Left ventricle myocardium inferior (tissue), 1 donor: ENCODE measurements at regions not wholly inside any gene's neighbourhood (a gene's known extent, or its start where the extent isn't known, plus 50 kb on each side); places are given as distances from the start of the nearest gene placed in this dataset.

Experiments used
- DNase-seq: peaks from one replicate; pipeline ENCODE4 v3.0.0-alpha.2; 2020
- H3K27ac ChIP-seq: fragments of 200-600 bp; replicated peaks from 2 replicates; pipeline ENCODE4 v1.8.0; 2021
- H3K27me3 ChIP-seq: fragments of 200-600 bp; 2 replicates; pipeline ENCODE4 v1.8.0; 2021; ENCODE audit warnings: low read depth
- H3K36me3 ChIP-seq: fragments of 200-600 bp; 2 replicates; pipeline ENCODE4 v1.8.0; 2021
- H3K4me1 ChIP-seq: fragments of 200-600 bp; 2 replicates; pipeline ENCODE4 v1.8.0; 2021
- H3K4me3 ChIP-seq: fragments of 200-600 bp; 2 replicates; pipeline ENCODE4 v1.8.0; 2021; ENCODE audit warnings: mild to moderate bottlenecking, moderate library complexity
- H3K9me3 ChIP-seq: fragments of 200-600 bp; replicated peaks from 2 replicates; pipeline ENCODE4 v1.8.0; 2021
- CTCF ChIP-seq: fragments of 200-600 bp; IDR thresholded peaks from 2 replicates; pipeline ENCODE4 v1.8.0; 2021; ENCODE audit warnings: antibody characterized with exemption, mild to moderate bottlenecking, borderline replicate concordance
- intact Hi-C: fragments of 100-400 bp; cut with micrococcal nuclease; formaldehyde crosslinking; loops from one replicate; pipeline ENCODE4 v1.11.0; 2022
- donor health status: DM: no; HTN: yes; CAD: no; lungs with severe emphysema.

GRCh38 chr1:168792142-168792541 lies 63.1 kb upstream of the DPT start:
- no peaks in the 10 kb centered on the region for H3K27me3 ChIP-seq
- H3K4me3 ChIP-seq, result no peak overlapping the region
- H3K27ac ChIP-seq, result no peak overlapping the region
- H3K9me3 ChIP-seq, result no peaks in the 10 kb centered on the region
- no peak for TF ChIP-seq CTCF
- H3K36me3 ChIP-seq, result no peaks in the 10 kb centered on the region
- intact Hi-C loops, result no loop called here
- no peak for DNase-seq
- no peaks in the 10 kb centered on the region for H3K4me1 ChIP-seq

GRCh38 chr1:168792592-168793125 lies 63.7 kb upstream of the DPT start:
- no peak overlapping the region for H3K27ac ChIP-seq
- intact Hi-C loops, result no loop called here
- no peaks in the 10 kb centered on the region for H3K4me1 ChIP-seq
- no peak for TF ChIP-seq CTCF
- H3K36me3 ChIP-seq, result no peaks in the 10 kb centered on the region
- DNase-seq, result no peak
- no peaks in the 10 kb centered on the region for H3K9me3 ChIP-seq
- no peak overlapping the region for H3K4me3 ChIP-seq
- no peaks in the 10 kb centered on the region for H3K27me3 ChIP-seq

DNA sequence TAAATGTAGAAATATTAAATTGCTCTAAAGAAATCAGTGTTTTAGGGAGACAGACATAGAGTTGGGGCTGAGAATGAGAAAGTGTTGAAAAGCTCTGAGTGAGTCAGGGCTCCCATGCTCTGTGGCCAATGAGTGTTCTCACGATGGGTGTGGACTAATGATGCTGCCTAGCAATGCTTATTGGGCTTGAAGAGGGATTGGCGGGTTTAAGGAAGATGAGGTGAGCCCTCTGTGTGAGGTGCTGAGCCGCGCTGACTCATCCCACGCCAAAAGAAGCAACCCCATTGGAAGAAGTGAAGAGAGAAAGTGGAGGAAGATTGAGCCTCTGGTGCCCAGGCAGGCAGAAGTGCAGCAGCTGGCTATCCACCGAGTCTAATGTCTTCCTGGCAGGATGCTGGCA lies 65.1 kb upstream of the DPT start:
- Histone ChIP-seq H3K4me3 (no peak overlapping the region), H3K27me3 (no peaks in the 10 kb centered on the region), H3K9me3 (no peaks in the 10 kb centered on the region), H3K27ac (no peak overlapping the region), H3K36me3 (no peaks in the 10 kb centered on the region), H3K4me1 (no peaks in the 10 kb centered on the region)
- no peak for TF ChIP-seq CTCF
- DNase-seq, result no peak
- intact Hi-C loops, result no loop called here

- no peak overlapping the region for H3K4me3 ChIP-seq
- no peaks in the 10 kb centered on the region for H3K36me3 ChIP-seq
- no peak for DNase-seq
- no peak for TF ChIP-seq CTCF
- H3K27me3 ChIP-seq, result no peaks in the 10 kb centered on the region
- no peak overlapping the region for H3K27ac ChIP-seq
- no peaks in the 10 kb centered on the region for H3K4me1 ChIP-seq
- no peaks in the 10 kb centered on the region for H3K9me3 ChIP-seq
- intact Hi-C loops, result no loop called here
Observed at GRCh38 chr1:168795681-168796080, 66.7 kb upstream of the DPT start.

DNA sequence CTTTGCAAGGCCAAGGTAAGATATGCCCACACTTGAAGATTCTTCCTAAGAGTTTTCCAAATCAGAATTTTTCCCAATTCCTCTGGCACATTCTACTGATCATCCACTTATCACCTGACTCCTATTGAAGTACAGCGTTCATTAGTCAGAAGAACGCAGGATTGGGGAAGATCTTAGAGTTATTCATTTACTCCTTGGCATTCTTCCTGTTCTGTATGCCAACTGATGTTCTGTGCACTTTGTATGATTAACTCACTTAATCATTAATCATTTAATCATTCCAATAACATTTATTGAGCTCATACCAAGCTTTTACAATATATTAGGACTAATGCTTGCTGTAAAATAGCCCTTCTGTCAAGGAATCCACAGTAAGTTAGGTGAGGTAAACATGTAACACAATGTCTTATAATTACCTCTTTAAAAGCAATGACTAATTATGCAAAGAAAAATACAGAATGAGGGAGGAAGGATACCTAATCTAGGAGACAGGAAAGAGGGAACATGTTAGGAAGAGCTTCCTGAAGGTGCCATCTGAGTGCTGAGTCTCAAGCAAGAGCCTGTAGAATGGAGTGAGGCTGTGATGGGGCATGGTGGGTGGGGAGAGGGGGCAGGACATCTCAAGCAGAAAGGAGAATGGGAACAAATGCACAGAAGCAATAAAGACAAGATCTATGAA lies 71.1 kb upstream of the DPT start:
- Histone ChIP-seq H3K27me3 (no peaks in the 10 kb centered on the region), H3K9me3 (no peaks in the 10 kb centered on the region), H3K27ac (no peak overlapping the region), H3K36me3 (no peaks in the 10 kb centered on the region), H3K4me3 (no peak overlapping the region), H3K4me1 (no peaks in the 10 kb centered on the region)
- intact Hi-C loops, result no loop called here
- TF ChIP-seq CTCF, result no peak
- DNase-seq, result no peak
